Trophoblast cell (in vitro differentiated cells and primary cell): ENCODE measurements at regions not wholly inside any gene's neighbourhood (a gene's known extent, or its start where the extent isn't known, plus 50 kb on each side); places are given as distances from the start of the nearest gene placed in this dataset.

Experiments
- DNase-seq, 2 donors: peaks; one replicate each; pipeline ENCODE4 v3.0.0-alpha.2; 2016
- H2AFZ ChIP-seq: 2 replicates; pipeline ENCODE4 v1.6.1; 2013; ENCODE audit warnings: low read length, moderate library complexity, mild to moderate bottlenecking; ENCODE audit not compliant: insufficient read depth, poor library complexity
- H2AK5ac ChIP-seq: 2 replicates; pipeline ENCODE4 v1.6.1; 2013; ENCODE audit warnings: mild to moderate bottlenecking, low read length
- H2BK120ac ChIP-seq: 2 replicates; pipeline ENCODE4 v1.6.1; 2013; ENCODE audit warnings: low read length, mild to moderate bottlenecking, moderate library complexity; ENCODE audit not compliant: insufficient read depth, poor library complexity
- H2BK12ac ChIP-seq: 2 replicates; pipeline ENCODE4 v1.6.1; 2013; ENCODE audit warnings: mild to moderate bottlenecking, low read length, moderate library complexity
- H2BK5ac ChIP-seq: 2 replicates; pipeline ENCODE4 v1.6.1; 2013; ENCODE audit warnings: low read length, low read depth, moderate library complexity, mild to moderate bottlenecking; ENCODE audit not compliant: poor library complexity
- H3K14ac ChIP-seq: 2 replicates; pipeline ENCODE4 v1.6.1; 2013; ENCODE audit warnings: mild to moderate bottlenecking, low read length
- H3K18ac ChIP-seq: 2 replicates; pipeline ENCODE4 v1.6.1; 2013; ENCODE audit warnings: mild to moderate bottlenecking, low read length
- H3K23ac ChIP-seq: 2 replicates; pipeline ENCODE4 v1.6.1; 2013; ENCODE audit warnings: low read length
- H3K27ac ChIP-seq: 2 replicates; pipeline ENCODE4 v1.5.1; 2013; ENCODE audit warnings: low read depth, mild to moderate bottlenecking, inconsistent platforms, low read length, moderate library complexity
- H3K27me3 ChIP-seq: 2 replicates; pipeline ENCODE4 v1.6.1; 2013; ENCODE audit warnings: inconsistent platforms, mild to moderate bottlenecking, low read length, moderate library complexity; ENCODE audit not compliant: insufficient read depth
- H3K36me3 ChIP-seq, 2 experiments: 1 replicate in 1 of 2; 2 replicates in 1 of 2; pipeline ENCODE4 v1.6.1; 2013; ENCODE audit warnings: low read length in 2 of 2, mild to moderate bottlenecking in 2 of 2, moderate library complexity in 1 of 2; ENCODE audit not compliant: insufficient read depth in 2 of 2, control insufficient read depth in 1 of 2
- H3K4ac ChIP-seq: 2 replicates; pipeline ENCODE4 v1.6.1; 2013; ENCODE audit warnings: low read depth, mild to moderate bottlenecking, low read length, moderate library complexity
- H3K4me1 ChIP-seq, 2 experiments: 1 replicate in 1 of 2; 2 replicates in 1 of 2; pipeline ENCODE4 v1.6.1; 2013; ENCODE audit warnings: low read length in 2 of 2, mild to moderate bottlenecking in 2 of 2, moderate library complexity in 1 of 2; ENCODE audit not compliant: insufficient read depth in 2 of 2, control insufficient read depth in 1 of 2
- H3K4me2 ChIP-seq: 2 replicates; pipeline ENCODE4 v1.6.1; 2013; ENCODE audit warnings: inconsistent platforms, mild to moderate bottlenecking, low read length, moderate library complexity
- H3K4me3 ChIP-seq: 2 replicates; pipeline ENCODE4 v1.5.1; 2013; ENCODE audit warnings: mild to moderate bottlenecking, low read depth, low read length, inconsistent platforms
- H3K79me1 ChIP-seq: one replicate; pipeline ENCODE4 v1.6.1; 2013; ENCODE audit warnings: low read length
- H3K79me2 ChIP-seq: 2 replicates; pipeline ENCODE4 v1.6.1; 2013; ENCODE audit warnings: low read length, mild to moderate bottlenecking; ENCODE audit not compliant: control insufficient read depth, insufficient read depth, poor library complexity
- H3K9ac ChIP-seq: 2 replicates; pipeline ENCODE4 v1.6.1; 2013; ENCODE audit warnings: mild to moderate bottlenecking, low read length
- H3K9me3 ChIP-seq: 2 replicates; pipeline ENCODE4 v1.6.1; 2013; ENCODE audit warnings: low read depth, mild to moderate bottlenecking, control low read depth, inconsistent platforms, low read length; ENCODE audit not compliant: insufficient read depth
- H4K12ac ChIP-seq: 2 replicates; pipeline ENCODE4 v1.6.1; 2013; ENCODE audit warnings: low read depth, mild to moderate bottlenecking, low read length, moderate library complexity
- H4K8ac ChIP-seq: 2 replicates; pipeline ENCODE4 v1.6.1; 2013; ENCODE audit warnings: low read depth, mild to moderate bottlenecking, low read length, moderate library complexity
- H4K91ac ChIP-seq: one replicate; pipeline ENCODE4 v1.6.1; 2013; ENCODE audit warnings: low read depth, mild to moderate bottlenecking, low read length, moderate library complexity
- WGBS: extraction: QIAGEN DNeasy Blood & Tissue Kit; methylation state at CpG from one replicate; pipeline ENCODE4 v1.1.7; 2013; ENCODE audit warnings: missing lambda C conversion rate; ENCODE audit not compliant: insufficient read length, insufficient coverage; ENCODE audit errors: extremely low coverage; 5-methylcytosine and 5-hydroxymethylcytosine counted together

GRCh38 chr7:52652621-52653020 lies 382.8 kb upstream of the POM121L12 start:
- Histone ChIP-seq H4K91ac (no peak overlapping the region), H3K27ac (no peak overlapping the region), H2AFZ (no peak overlapping the region), H2BK120ac (no peak overlapping the region), H3K9ac (no peak overlapping the region), H3K9me3 (no peaks in the 10 kb centered on the region), H3K36me3 (no peaks in the 10 kb centered on the region), H3K4me1 (peaks cover 0 to 2% of the 10 kb centered on the region in 2 experiments), H2BK12ac (no peak overlapping the region), H3K14ac (no peak overlapping the region), H3K79me2 (no peaks in the 10 kb centered on the region), H3K4me3 (no peak overlapping the region), H4K8ac (no peak overlapping the region), H3K27me3 (no peaks in the 10 kb centered on the region), H3K23ac (no peak overlapping the region), H2AK5ac (no peak overlapping the region), H4K12ac (no peak overlapping the region), H3K18ac (no peak overlapping the region), H3K79me1 (no peaks in the 10 kb centered on the region), H3K4me2 (no peak overlapping the region), H3K4ac (no peak overlapping the region), H2BK5ac (no peak overlapping the region)
- WGBS, result no CpG with 5 or more reads among the region's 1 CpG
- DNase-seq, result no peak

- Histone ChIP-seq H2BK5ac (no peak overlapping the region), H2AK5ac (no peak overlapping the region), H4K8ac (no peak overlapping the region), H3K79me1 (no peaks in the 10 kb centered on the region), H3K4me3 (no peak overlapping the region), H3K27ac (no peak overlapping the region), H2BK120ac (no peak overlapping the region), H3K23ac (no peak overlapping the region), H3K79me2 (no peaks in the 10 kb centered on the region), H3K14ac (no peak overlapping the region), H3K27me3 (no peaks in the 10 kb centered on the region), H3K36me3 (no peaks in the 10 kb centered on the region), H3K9ac (no peak overlapping the region), H3K9me3 (no peaks in the 10 kb centered on the region), H3K18ac (no peak overlapping the region), H4K91ac (no peak overlapping the region), H3K4ac (no peak overlapping the region), H3K4me2 (no peak overlapping the region), H2AFZ (no peak overlapping the region), H2BK12ac (no peak overlapping the region), H3K4me1 (peaks cover 0 to 2% of the 10 kb centered on the region in 2 experiments), H4K12ac (no peak overlapping the region)
- no peak for DNase-seq
- no CpG with 5 or more reads among the region's 1 CpG for WGBS
Measured at GRCh38 chr7:52648872-52649271, 386.6 kb upstream of the POM121L12 start.

GRCh38 chr7:52647046-52647445 lies 388.4 kb upstream of the POM121L12 start:
- Histone ChIP-seq H2BK120ac (no peak overlapping the region), H3K36me3 (no peaks in the 10 kb centered on the region), H3K14ac (no peak overlapping the region), H2AFZ (no peak overlapping the region), H3K4me1 (no peaks in the 10 kb centered on the region), H3K79me2 (no peaks in the 10 kb centered on the region), H4K12ac (no peak overlapping the region), H4K91ac (no peak overlapping the region), H4K8ac (no peak overlapping the region), H3K18ac (no peak overlapping the region), H2AK5ac (no peak overlapping the region), H3K23ac (no peak overlapping the region), H3K4me3 (no peak overlapping the region), H3K79me1 (no peaks in the 10 kb centered on the region), H3K9ac (no peak overlapping the region), H2BK12ac (no peak overlapping the region), H3K27me3 (no peaks in the 10 kb centered on the region), H3K9me3 (no peaks in the 10 kb centered on the region), H2BK5ac (no peak overlapping the region), H3K4me2 (no peak overlapping the region), H3K4ac (no peak overlapping the region), H3K27ac (no peak overlapping the region)
- no peak for DNase-seq
- no CpG with 5 or more reads among the region's 1 CpG for WGBS

GRCh38 chr7:52639981-52640380 lies 395.5 kb upstream of the POM121L12 start:
- Histone ChIP-seq H2BK12ac (no peak overlapping the region), H3K18ac (no peak overlapping the region), H3K9ac (no peak overlapping the region), H2AFZ (no peak overlapping the region), H3K4ac (no peak overlapping the region), H3K23ac (no peak overlapping the region), H2BK5ac (no peak overlapping the region), H3K4me3 (no peak overlapping the region), H4K91ac (no peak overlapping the region), H3K79me1 (no peaks in the 10 kb centered on the region), H3K14ac (no peak overlapping the region), H3K4me2 (no peak overlapping the region), H2AK5ac (no peak overlapping the region), H3K4me1 (peaks cover 0 to 3% of the 10 kb centered on the region in 2 experiments), H3K27ac (no peak overlapping the region), H3K36me3 (no peaks in the 10 kb centered on the region), H2BK120ac (no peak overlapping the region), H4K12ac (no peak overlapping the region), H3K79me2 (no peaks in the 10 kb centered on the region), H3K27me3 (no peaks in the 10 kb centered on the region), H4K8ac (no peak overlapping the region), H3K9me3 (no peaks in the 10 kb centered on the region)
- WGBS, result no CpG with 5 or more reads among the region's 4 CpGs
- no peak for DNase-seq
